ENCODE measurements at regions not wholly inside any gene's neighbourhood (a gene's known extent, or its start where the extent isn't known, plus 50 kb on each side); places are given as distances from the start of the nearest gene placed in this dataset.
"Not testable (repeated sequence)": the region's sequence is repeated elsewhere in the genome, so short reads cannot be mapped to it uniquely, and the experiment has no call there.

- not testable (repeated sequence) for TF ChIP-seq EZH2 (IDR thresholded peaks at IDR 0.05; ENCODE audit: borderline replicate concordance, low read depth, low read length, severe bottlenecking); CTCF (IDR thresholded peaks at IDR 0.05; ENCODE audit: extremely low read depth in 1 of 2, insufficient read depth in 1 of 2, low read depth in 1 of 2, low read length in 2 of 2); POLR2AphosphoS5 (IDR thresholded peaks at IDR 0.05; ENCODE audit: insufficient read depth, low read depth, low read length); POLR2A (IDR thresholded peaks at IDR 0.05; ENCODE audit: low read depth, low read length); JUN (IDR thresholded peaks at IDR 0.05; ENCODE audit: borderline replicate concordance, insufficient read depth, insufficient read length, low read depth); MYC (IDR thresholded peaks at IDR 0.05; ENCODE audit: low read depth, low read length); FOS (IDR thresholded peaks at IDR 0.05; ENCODE audit: borderline replicate concordance, insufficient read depth, low read length); GATA2 (IDR thresholded peaks at IDR 0.05; ENCODE audit: insufficient read depth, insufficient read length, low read depth, low read length)
- TF ChIP-seq, protein P1, sequence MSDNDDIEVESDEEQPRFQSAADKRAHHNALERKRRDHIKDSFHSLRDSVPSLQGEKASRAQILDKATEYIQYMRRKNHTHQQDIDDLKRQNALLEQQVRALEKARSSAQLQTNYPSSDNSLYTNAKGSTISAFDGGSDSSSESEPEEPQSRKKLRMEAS (IDR thresholded peaks at IDR 0.05; ENCODE audit: insufficient read depth, insufficient read length): not testable (repeated sequence)
Measured at GRCh38 chr5:128861155-128861554, 104.1 kb upstream of the SLC27A6 start.

Data from endothelial cell of umbilical vein (primary cell).